Fibroblast of skin of abdomen (primary cell): ENCODE measurements at regions not wholly inside any gene's neighbourhood (a gene's known extent, or its start where the extent isn't known, plus 50 kb on each side); places are given as distances from the start of the nearest gene placed in this dataset.

Experiments
- DNase-seq: peaks from one replicate; pipeline ENCODE4 v3.0.0-alpha.2; 2013

DNA sequence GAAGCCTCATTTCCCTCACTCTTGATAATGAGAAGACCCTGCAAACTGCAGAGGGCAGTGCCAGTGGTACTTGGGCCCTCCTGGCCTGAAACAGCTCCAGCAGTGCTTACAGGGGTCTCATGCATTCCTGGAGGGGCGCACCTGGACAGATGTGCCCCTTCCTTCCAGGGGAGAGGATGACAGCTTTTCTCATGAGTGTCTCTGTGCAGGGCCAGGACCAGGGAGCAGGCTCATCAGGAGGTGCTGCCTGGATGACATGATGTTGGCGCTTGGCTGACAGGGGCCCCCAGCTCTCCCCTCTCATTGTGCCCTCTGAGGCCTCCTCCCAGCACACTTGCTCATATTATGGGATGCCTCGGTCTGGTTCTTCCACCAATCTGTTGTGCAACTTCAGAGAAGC, 95.1 kb upstream of the MYCN start:
- DNase-seq: no peak

DNA sequence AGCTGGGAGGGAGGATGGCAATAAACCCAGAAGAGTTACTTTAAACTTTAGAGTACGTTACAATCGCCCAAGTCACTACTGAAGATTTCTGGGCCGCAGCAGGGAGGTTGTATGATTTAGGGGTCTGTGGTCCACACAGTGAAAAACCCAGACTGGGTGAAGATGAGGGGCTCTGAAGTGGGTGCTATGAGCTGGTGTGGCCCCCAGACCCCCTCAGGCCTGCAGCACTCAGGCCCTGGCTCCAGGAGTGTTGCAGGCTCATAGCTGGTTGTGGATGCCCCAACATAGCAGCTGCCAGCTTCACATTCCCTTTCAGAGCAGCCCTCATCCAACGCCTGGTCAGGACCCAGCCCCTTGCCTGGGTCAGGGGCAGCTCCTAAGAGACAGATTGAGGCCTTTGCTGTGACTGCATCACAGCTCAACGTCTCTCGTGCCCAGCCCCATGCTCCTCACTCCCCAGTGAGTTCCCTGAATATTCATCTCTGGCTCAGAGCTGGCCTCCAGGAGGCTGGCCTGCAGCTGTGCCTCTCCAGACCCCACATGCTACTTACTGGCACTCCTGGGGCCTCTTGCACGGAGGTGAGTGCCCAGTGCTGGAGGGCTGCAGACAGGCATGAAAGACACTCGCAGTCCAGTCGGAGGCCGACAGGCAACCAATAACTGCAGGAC, 94.5 kb upstream of the MYCN start:
- no peak for DNase-seq

DNA sequence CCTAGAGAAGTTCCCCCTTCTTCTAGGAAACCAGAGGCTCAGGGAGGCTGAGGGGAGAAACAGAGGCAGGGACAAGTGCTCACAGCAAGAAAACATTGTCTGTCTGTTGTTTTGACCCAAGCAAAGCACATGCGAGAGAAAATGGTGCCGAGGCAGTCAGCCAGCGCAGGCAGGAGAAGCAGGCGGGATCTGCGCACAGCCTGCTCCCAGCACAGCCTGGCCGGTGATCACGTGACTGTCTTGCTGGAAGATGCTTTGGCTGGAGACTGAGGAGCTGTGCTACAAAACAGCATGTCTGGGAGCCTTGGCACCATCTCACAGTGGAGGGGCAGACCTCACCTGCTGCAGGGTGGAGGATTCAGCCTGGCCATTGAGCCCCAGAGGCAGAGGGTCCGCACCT, 93.7 kb upstream of the MYCN start:
- no peak for DNase-seq

DNA sequence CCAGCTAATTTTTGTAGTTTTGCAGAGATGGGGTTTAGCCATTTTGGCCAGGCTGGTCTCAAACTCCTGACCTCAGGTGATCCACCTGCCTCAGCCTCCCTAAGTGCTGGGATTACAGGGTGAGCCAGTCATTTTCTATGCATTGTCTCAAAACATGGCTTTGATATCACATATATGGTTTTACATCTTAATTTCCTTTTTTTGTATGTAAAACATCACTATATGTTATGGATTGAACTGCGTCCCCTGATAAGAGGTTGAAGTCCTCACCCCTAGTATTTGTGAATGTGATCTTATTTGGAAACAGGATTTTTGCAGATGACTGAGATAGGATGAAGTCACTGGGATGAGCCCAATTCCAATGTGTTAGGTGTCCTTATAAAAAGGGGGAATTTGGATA, 89.8 kb upstream of the MYCN start:
- no peak for DNase-seq

- no peak for DNase-seq
Observed at GRCh38 chr2:15851076-15851693, 89.2 kb upstream of the MYCN start.

DNA sequence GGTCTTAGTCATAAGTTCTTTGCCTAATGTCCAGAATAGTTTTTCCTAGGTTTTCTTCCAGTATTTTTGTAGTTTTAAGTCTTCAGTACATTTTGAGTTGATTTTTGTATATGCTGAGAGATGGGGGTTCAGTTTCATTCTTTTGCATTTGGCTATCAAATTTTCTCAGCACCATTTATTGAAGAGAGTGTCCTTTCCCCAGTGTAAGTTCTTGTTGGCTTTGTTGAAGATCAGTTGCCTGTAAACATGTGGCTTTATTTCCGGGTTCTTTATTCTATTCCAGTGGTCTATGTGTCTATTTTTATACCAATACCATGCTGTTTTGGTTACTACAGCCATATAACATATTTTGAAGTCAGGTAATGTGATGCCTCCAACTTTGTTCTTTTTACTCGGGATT, 87.5 kb upstream of the MYCN start:
- DNase-seq: no peak

- no peak for DNase-seq
Observed at GRCh38 chr2:15853903-15854302, 86.4 kb upstream of the MYCN start.

- no peak for DNase-seq
Observed at GRCh38 chr2:15855766-15856260, 84.5 kb upstream of the MYCN start.

- DNase-seq: no peak
Observed at GRCh38 chr2:15856318-15856717, 84.0 kb upstream of the MYCN start.

- no peak for DNase-seq
Observed at GRCh38 chr2:15858466-15858865, 81.9 kb upstream of the MYCN start.

DNA sequence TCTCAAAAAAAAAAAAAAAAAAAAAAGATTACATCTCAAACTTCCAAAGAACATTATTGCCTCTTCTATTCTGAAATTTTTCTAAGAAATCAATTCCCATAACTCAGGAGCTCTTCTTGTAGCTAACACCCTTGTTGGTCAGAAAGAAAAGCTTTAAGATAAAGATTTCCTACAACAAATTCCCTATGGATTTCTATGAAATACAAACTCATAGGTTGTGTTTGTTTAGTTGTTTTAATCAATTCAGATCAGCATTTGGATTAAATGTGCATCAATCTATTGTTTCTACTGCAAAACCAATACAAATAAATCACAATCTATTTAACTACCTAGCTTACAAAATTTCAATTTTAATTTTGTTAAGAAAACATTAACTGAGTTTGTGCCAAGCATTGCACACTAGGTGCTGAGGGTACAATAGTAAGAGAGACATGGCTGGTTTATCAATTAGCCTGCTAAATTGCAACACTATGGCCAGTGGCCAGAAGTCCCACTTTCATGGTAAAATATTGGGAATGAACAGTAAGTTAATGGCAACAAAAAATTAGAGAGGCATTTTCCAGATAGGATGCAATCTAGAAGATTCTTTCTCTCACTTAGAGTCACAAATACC, 80.2 kb upstream of the MYCN start:
- no peak for DNase-seq

- no peak for DNase-seq
Observed at GRCh38 chr2:15860760-15861159, 79.6 kb upstream of the MYCN start.

GRCh38 chr2:15861172-15861822, 79.1 kb upstream of the MYCN start:
- DNase-seq: no peak

- DNase-seq: no peak
Observed at GRCh38 chr2:15861898-15862297, 78.5 kb upstream of the MYCN start.

GRCh38 chr2:15863089-15863488, 77.3 kb upstream of the MYCN start:
- no peak for DNase-seq

DNA sequence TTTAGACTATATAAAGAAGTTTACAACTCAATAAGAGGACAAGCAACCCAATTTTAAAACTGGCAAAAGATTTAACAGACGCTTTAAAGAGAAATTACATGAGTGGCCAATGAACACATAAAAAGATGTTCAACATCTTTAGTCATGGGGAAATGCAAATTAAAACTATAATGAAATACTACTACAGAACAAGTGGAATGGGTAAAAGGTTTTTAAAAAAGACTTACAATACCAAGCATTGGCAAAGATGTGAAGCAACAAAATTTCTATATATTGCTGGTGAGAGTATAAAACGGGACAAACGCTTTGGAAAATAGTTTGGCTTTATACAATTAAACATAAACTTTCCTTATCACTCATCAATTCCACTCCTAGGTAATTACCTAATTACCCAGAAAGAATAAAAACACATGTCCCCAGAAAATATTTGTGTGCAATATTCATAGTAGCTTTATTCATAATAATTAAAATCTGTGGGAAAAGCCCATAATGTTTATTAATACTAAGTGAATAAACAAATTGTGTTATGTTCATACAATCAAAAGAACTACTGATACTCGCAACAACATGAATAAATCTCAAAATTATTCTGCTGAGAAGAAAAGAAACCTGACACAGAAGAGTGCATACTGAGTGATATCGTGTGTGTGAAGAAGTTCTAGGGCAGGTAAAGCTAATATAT, 76.7 kb upstream of the MYCN start:
- no peak for DNase-seq

DNA sequence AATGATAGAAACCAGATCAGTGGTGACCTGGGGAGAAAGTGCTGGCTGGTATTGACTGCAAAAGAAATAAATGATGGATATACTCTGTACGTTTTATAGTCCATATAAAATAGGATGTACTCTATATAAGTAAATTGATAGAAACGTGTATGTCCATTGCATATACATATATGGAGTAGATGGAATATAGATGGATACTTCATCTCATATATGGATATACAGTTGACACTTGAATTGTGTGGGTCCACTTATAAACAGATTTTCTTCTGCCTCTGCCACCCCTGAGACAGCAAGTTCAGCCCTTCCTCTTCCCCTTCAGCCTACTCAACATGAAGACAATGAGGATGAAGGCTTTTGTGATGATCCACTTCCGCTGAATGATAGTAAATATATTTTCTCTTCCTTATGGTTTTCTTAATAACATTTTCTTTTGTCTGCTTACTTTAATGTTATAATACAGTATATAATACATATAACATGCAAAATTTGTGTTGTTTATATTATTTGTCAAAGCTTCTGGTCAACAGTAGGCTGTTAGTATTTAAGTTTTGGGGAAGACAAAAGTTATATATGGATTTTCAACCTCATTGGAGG, 76.1 kb upstream of the MYCN start:
- no peak for DNase-seq

DNA sequence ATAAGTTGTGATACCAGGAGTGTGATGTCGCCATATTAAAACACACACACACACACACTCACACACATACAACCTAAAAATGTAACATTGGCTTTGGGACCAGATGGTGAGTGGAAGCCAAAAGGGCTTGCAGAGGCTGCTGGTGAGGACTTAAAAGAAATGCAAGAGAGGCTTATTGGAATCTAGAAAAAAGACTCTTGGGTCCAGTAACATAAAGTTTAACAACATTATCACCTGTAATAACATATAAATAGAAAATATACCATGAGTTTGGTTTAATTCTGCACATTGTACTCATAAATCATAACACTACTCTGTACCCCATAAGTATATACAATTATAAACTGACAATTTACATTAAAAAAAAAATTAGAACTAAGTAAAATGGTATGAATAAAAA, 74.4 kb upstream of the MYCN start:
- DNase-seq: no peak

- no peak for DNase-seq
Observed at GRCh38 chr2:15866563-15867193, 73.7 kb upstream of the MYCN start.

- no peak for DNase-seq
Observed at GRCh38 chr2:15867194-15868171, 72.9 kb upstream of the MYCN start.

DNA sequence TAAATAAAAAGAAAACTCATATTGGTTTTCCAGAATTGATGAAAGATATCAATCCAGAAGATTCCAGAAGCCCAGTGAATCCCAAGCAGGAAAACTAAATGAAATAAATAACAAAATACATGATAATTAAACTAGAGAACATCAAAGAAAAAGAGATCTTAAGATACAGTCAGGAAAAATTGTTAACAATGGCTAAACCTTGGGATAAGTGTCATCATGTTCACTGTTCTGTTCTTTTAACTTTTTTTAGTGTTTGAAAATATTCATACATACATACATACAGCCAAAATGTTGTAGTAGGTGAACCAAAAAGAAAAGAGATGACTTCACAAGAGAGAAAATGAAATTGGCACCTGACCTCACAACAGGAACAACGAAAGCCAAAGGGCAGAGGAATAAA, 72.2 kb upstream of the MYCN start:
- DNase-seq: no peak
